ENCODE measurements at regions not wholly inside any gene's neighbourhood (a gene's known extent, or its start where the extent isn't known, plus 50 kb on each side); places are given as distances from the start of the nearest gene placed in this dataset.

- Mint-ChIP-seq H3K4me3 (no peak overlapping the region), H3K36me3 (no peaks in the 10 kb centered on the region), H3K4me1 (ENCODE audit: low read depth) (no peaks in the 10 kb centered on the region), H3K27me3 (no peaks in the 10 kb centered on the region), H3K9me3 (ENCODE audit: low read depth) (no peaks in the 10 kb centered on the region), H3K27ac (no peak overlapping the region)
Observed at GRCh38 chr11:76266286-76267100, 60.2 kb upstream of the WNT11 start.

- Mint-ChIP-seq H3K9me3 (ENCODE audit: low read depth) (no peaks in the 10 kb centered on the region), H3K4me3 (no peak overlapping the region), H3K4me1 (ENCODE audit: low read depth) (no peaks in the 10 kb centered on the region), H3K27me3 (no peaks in the 10 kb centered on the region), H3K36me3 (no peaks in the 10 kb centered on the region), H3K27ac (no peak overlapping the region)
Observed at GRCh38 chr11:76265771-76266241, 59.5 kb upstream of the WNT11 start.

GRCh38 chr11:76263657-76264056 is 57.4 kb upstream of the WNT11 start:
- H3K9me3 Mint-ChIP-seq (ENCODE audit: low read depth): no peaks in the 10 kb centered on the region
- H3K27me3 Mint-ChIP-seq: no peaks in the 10 kb centered on the region
- no peaks in the 10 kb centered on the region for H3K36me3 Mint-ChIP-seq
- no peak overlapping the region for H3K4me3 Mint-ChIP-seq
- H3K4me1 Mint-ChIP-seq (ENCODE audit: low read depth): no peaks in the 10 kb centered on the region
- no peak overlapping the region for H3K27ac Mint-ChIP-seq

- no peaks in the 10 kb centered on the region for H3K4me1 Mint-ChIP-seq (ENCODE audit: low read depth)
- no peak overlapping the region for H3K4me3 Mint-ChIP-seq
- no peaks in the 10 kb centered on the region for H3K9me3 Mint-ChIP-seq (ENCODE audit: low read depth)
- H3K36me3 Mint-ChIP-seq: no peaks in the 10 kb centered on the region
- no peaks in the 10 kb centered on the region for H3K27me3 Mint-ChIP-seq
- H3K27ac Mint-ChIP-seq: no peak overlapping the region
Observed at GRCh38 chr11:76263166-76263565, 56.9 kb upstream of the WNT11 start.

- Mint-ChIP-seq H3K36me3 (no peaks in the 10 kb centered on the region), H3K27ac (no peak overlapping the region), H3K9me3 (ENCODE audit: low read depth) (no peaks in the 10 kb centered on the region), H3K4me1 (ENCODE audit: low read depth) (no peaks in the 10 kb centered on the region), H3K27me3 (no peaks in the 10 kb centered on the region), H3K4me3 (no peak overlapping the region)
Observed at GRCh38 chr11:76260296-76260925, 54.1 kb upstream of the WNT11 start.

- Mint-ChIP-seq H3K4me1 (ENCODE audit: low read depth) (no peaks in the 10 kb centered on the region), H3K27ac (no peak overlapping the region), H3K36me3 (no peaks in the 10 kb centered on the region), H3K9me3 (ENCODE audit: low read depth) (no peaks in the 10 kb centered on the region), H3K27me3 (no peaks in the 10 kb centered on the region), H3K4me3 (no peak overlapping the region)
Observed at GRCh38 chr11:76259299-76259908, 53.1 kb upstream of the WNT11 start.

GRCh38 chr11:76257074-76257719 is 50.9 kb upstream of the WNT11 start:
- H3K4me3 Mint-ChIP-seq: no peak overlapping the region
- H3K36me3 Mint-ChIP-seq: no peaks in the 10 kb centered on the region
- no peaks in the 10 kb centered on the region for H3K9me3 Mint-ChIP-seq (ENCODE audit: low read depth)
- no peak overlapping the region for H3K27ac Mint-ChIP-seq
- H3K4me1 Mint-ChIP-seq (ENCODE audit: low read depth): no peaks in the 10 kb centered on the region
- no peaks in the 10 kb centered on the region for H3K27me3 Mint-ChIP-seq

- Mint-ChIP-seq H3K9me3 (ENCODE audit: low read depth) (no peaks in the 10 kb centered on the region), H3K27me3 (no peaks in the 10 kb centered on the region), H3K4me1 (ENCODE audit: low read depth) (no peaks in the 10 kb centered on the region), H3K36me3 (peaks cover 2% of the 10 kb centered on the region), H3K4me3 (no peak overlapping the region), H3K27ac (no peak overlapping the region)
Observed at GRCh38 chr11:76256448-76256847, 50.1 kb upstream of the WNT11 start.
